GM10266 (cell line): ENCODE measurements at regions not wholly inside any gene's neighbourhood (a gene's known extent, or its start where the extent isn't known, plus 50 kb on each side); places are given as distances from the start of the nearest gene placed in this dataset.
"Not testable (repeated sequence)": the region's sequence is repeated elsewhere in the genome, so short reads cannot be mapped to it uniquely, and the experiment has no call there.

ENCODE experiments used
- DNase-seq: peaks from one replicate; pipeline ENCODE4 v3.0.0; 2012; ENCODE audit errors: extremely low spot score
- CTCF ChIP-seq: IDR thresholded peaks from 2 replicates; pipeline ENCODE4 v1.5.1; 2012; ENCODE audit warnings: mild to moderate bottlenecking, low read depth; ENCODE audit not compliant: control insufficient read depth, insufficient read depth; ENCODE audit errors: missing control alignments

GRCh38 chr21:18118566-18118965 lies 126.1 kb upstream of the CHODL start:
- no peak for DNase-seq
- TF ChIP-seq CTCF = no peak

- no peak for TF ChIP-seq CTCF
- DNase-seq = no peak
Measured at GRCh38 chr21:18117176-18117575, 127.5 kb upstream of the CHODL start.

GRCh38 chr21:18114810-18115209 lies 129.8 kb upstream of the CHODL start:
- DNase-seq = no peak
- TF ChIP-seq CTCF = no peak

GRCh38 chr21:18104802-18105201 lies 139.8 kb upstream of the CHODL start:
- no peak for TF ChIP-seq CTCF
- DNase-seq = no peak

- not testable (repeated sequence) for DNase-seq
Measured at GRCh38 chr21:18096413-18096812, 148.2 kb upstream of the CHODL start.

- TF ChIP-seq CTCF = no peak
- DNase-seq = no peak
Measured at GRCh38 chr21:18089786-18090185, 154.8 kb upstream of the CHODL start.

- no peak for DNase-seq
- no peak for TF ChIP-seq CTCF
Measured at GRCh38 chr21:18070392-18070791, 174.2 kb upstream of the CHODL start.

GRCh38 chr21:18069875-18070274 lies 174.8 kb upstream of the CHODL start:
- DNase-seq = no peak
- TF ChIP-seq CTCF = no peak
